GM03348 (cell line): ENCODE measurements at regions not wholly inside any gene's neighbourhood (a gene's known extent, or its start where the extent isn't known, plus 50 kb on each side); places are given as distances from the start of the nearest gene placed in this dataset.

Experiments
- DNase-seq: peaks from one replicate; pipeline ENCODE4 v3.0.0; 2012; ENCODE audit warnings: low spot score

- DNase-seq, result no peak
These were observed 96.6 kb upstream of the ADRA2C start for GRCh38 chr4:3669553-3669949.

- DNase-seq, result no peak
These were observed 97.2 kb upstream of the ADRA2C start for GRCh38 chr4:3668825-3669552.

GRCh38 chr4:3667258-3667657, 98.9 kb upstream of the ADRA2C start:
- DNase-seq, result no peak

GRCh38 chr4:3666263-3666662, 99.9 kb upstream of the ADRA2C start:
- no peak for DNase-seq

- DNase-seq, result no peak
These were observed 100.8 kb upstream of the ADRA2C start for GRCh38 chr4:3665360-3665891.

- no peak for DNase-seq
These were observed 102.4 kb upstream of the ADRA2C start for GRCh38 chr4:3663791-3664190.

- DNase-seq, result no peak
These were observed 103.7 kb upstream of the ADRA2C start for GRCh38 chr4:3662516-3662915.

- no peak for DNase-seq
These were observed 104.2 kb upstream of the ADRA2C start for GRCh38 chr4:3661989-3662388.

GRCh38 chr4:3660928-3661515, 105.2 kb upstream of the ADRA2C start:
- no peak for DNase-seq

GRCh38 chr4:3660086-3660927, 105.9 kb upstream of the ADRA2C start:
- DNase-seq, result no peak

GRCh38 chr4:3659131-3659530, 107.1 kb upstream of the ADRA2C start:
- no peak for DNase-seq

- no peak for DNase-seq
These were observed 107.7 kb upstream of the ADRA2C start for GRCh38 chr4:3658530-3658913.

- DNase-seq, result peak; percentile 95
These were observed 108.2 kb upstream of the ADRA2C start for GRCh38 chr4:3657902-3658529.

GRCh38 chr4:3656416-3657356, 109.5 kb upstream of the ADRA2C start:
- no peak for DNase-seq

GRCh38 chr4:3655963-3656362, 110.2 kb upstream of the ADRA2C start:
- DNase-seq, result no peak

GRCh38 chr4:3655485-3655884, 110.7 kb upstream of the ADRA2C start:
- no peak for DNase-seq

GRCh38 chr4:3654036-3654807, 112.0 kb upstream of the ADRA2C start:
- DNase-seq, result no peak

GRCh38 chr4:3652586-3652985, 113.6 kb upstream of the ADRA2C start:
- DNase-seq, result no peak

GRCh38 chr4:3651267-3651845, 114.8 kb upstream of the ADRA2C start:
- DNase-seq, result no peak

GRCh38 chr4:3649491-3649890, 116.7 kb upstream of the ADRA2C start:
- DNase-seq, result no peak
